ENCODE measurements at regions not wholly inside any gene's neighbourhood (a gene's known extent, or its start where the extent isn't known, plus 50 kb on each side); places are given as distances from the start of the nearest gene placed in this dataset.

DNA sequence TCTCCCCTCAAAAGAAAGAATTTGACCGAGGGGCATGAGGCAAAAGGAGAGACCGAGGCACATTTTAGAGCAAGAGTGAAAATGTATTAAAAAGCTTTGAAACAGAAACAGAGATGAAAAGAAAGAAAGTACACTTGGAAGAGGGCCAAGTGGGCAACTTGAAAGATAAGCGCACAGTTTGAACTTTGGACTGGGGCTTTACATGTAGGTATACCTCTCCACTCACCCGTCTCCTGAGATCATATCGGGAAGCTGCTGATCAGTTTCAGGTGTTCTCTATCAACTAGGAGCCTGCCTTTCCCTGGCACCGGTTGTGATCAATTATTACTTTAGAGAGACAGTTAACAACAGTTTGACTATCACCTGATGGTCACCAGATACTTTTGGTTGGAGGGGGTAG is 2666.5 kb downstream of the ARAP2 start:
- TF ChIP-seq CTCF (IDR thresholded peaks at IDR 0.05; ENCODE audit: poor library complexity) (no peak), EZH2phosphoT487 (IDR thresholded peaks at IDR 0.05; ENCODE audit: low read depth, severe bottlenecking, unreplicated experiment) (no peak), EZH2 (IDR thresholded peaks at IDR 0.05; ENCODE audit: borderline replicate concordance) (no peak)
